ENCODE measurements at regions not wholly inside any gene's neighbourhood (a gene's known extent, or its start where the extent isn't known, plus 50 kb on each side); places are given as distances from the start of the nearest gene placed in this dataset.
"Not testable (repeated sequence)": the region's sequence is repeated elsewhere in the genome, so short reads cannot be mapped to it uniquely, and the experiment has no call there.

GRCh38 chr3:184449161-184449515 lies 69.3 kb downstream of the CHRD start:
- Histone ChIP-seq H3K27me3 (no peaks in the 10 kb centered on the region), H3K36me3 (no peaks in the 10 kb centered on the region), H3K4me1 (no peaks in the 10 kb centered on the region), H3K9me3 (no peaks in the 10 kb centered on the region), H3K4me3 (no peak overlapping the region), H3K27ac (no peak overlapping the region)
- no peak for DNase-seq
- intact Hi-C loops (cut with DNase I) = no loop called here
- no peak for TF ChIP-seq CTCF (IDR thresholded peaks at IDR 0.05)
- no peak for ATAC-seq

- H3K27ac ChIP-seq = no peak overlapping the region
- intact Hi-C loops (cut with DNase I) = no loop called here
- no peaks in the 10 kb centered on the region for H3K4me1 ChIP-seq
- no peak for ATAC-seq
- no peak for DNase-seq
- no peak overlapping the region for H3K4me3 ChIP-seq
- no peaks in the 10 kb centered on the region for H3K27me3 ChIP-seq
- no peak for TF ChIP-seq CTCF (IDR thresholded peaks at IDR 0.05)
- no peaks in the 10 kb centered on the region for H3K9me3 ChIP-seq
- no peaks in the 10 kb centered on the region for H3K36me3 ChIP-seq
Measured at GRCh38 chr3:184450547-184450946, 70.7 kb downstream of the CHRD start.

- no peaks in the 10 kb centered on the region for H3K27me3 ChIP-seq
- ATAC-seq (no peak), DNase-seq (no peak)
- H3K4me1 ChIP-seq = no peaks in the 10 kb centered on the region
- no peak overlapping the region for H3K4me3 ChIP-seq
- intact Hi-C loops (cut with DNase I) = no loop called here
- H3K9me3 ChIP-seq = no peaks in the 10 kb centered on the region
- H3K27ac ChIP-seq = no peak overlapping the region
- H3K36me3 ChIP-seq = no peaks in the 10 kb centered on the region
- TF ChIP-seq CTCF (IDR thresholded peaks at IDR 0.05) = no peak
Measured at GRCh38 chr3:184453296-184453695, 73.4 kb downstream of the CHRD start.

GRCh38 chr3:184455991-184456390 lies 76.1 kb downstream of the CHRD start:
- Histone ChIP-seq H3K4me3 (no peak overlapping the region), H3K27me3 (no peaks in the 10 kb centered on the region), H3K36me3 (no peaks in the 10 kb centered on the region), H3K4me1 (no peaks in the 10 kb centered on the region), H3K27ac (no peak overlapping the region), H3K9me3 (no peaks in the 10 kb centered on the region)
- no peak for TF ChIP-seq CTCF (IDR thresholded peaks at IDR 0.05)
- DNase-seq (no peak), ATAC-seq (no peak)
- intact Hi-C loops (cut with DNase I) = no loop called here

GRCh38 chr3:184456476-184456875 lies 76.6 kb downstream of the CHRD start:
- H3K27ac ChIP-seq = no peak overlapping the region
- no peak overlapping the region for H3K4me3 ChIP-seq
- DNase-seq (peak; percentile 42), ATAC-seq (no peak)
- intact Hi-C loops (cut with DNase I) = no loop called here
- H3K27me3 ChIP-seq = no peaks in the 10 kb centered on the region
- no peaks in the 10 kb centered on the region for H3K4me1 ChIP-seq
- H3K9me3 ChIP-seq = no peaks in the 10 kb centered on the region
- TF ChIP-seq CTCF (IDR thresholded peaks at IDR 0.05) = no peak
- H3K36me3 ChIP-seq = no peaks in the 10 kb centered on the region

GRCh38 chr3:184457329-184457728 lies 77.5 kb downstream of the CHRD start:
- Histone ChIP-seq H3K4me1 (no peaks in the 10 kb centered on the region), H3K36me3 (no peaks in the 10 kb centered on the region), H3K27me3 (no peaks in the 10 kb centered on the region), H3K9me3 (no peaks in the 10 kb centered on the region), H3K4me3 (no peak overlapping the region), H3K27ac (no peak overlapping the region)
- intact Hi-C loops (cut with DNase I) = no loop called here
- TF ChIP-seq CTCF (IDR thresholded peaks at IDR 0.05) = no peak
- DNase-seq (peak; percentile 1), ATAC-seq (no peak)

GRCh38 chr3:184457784-184458377 lies 78.0 kb downstream of the CHRD start:
- H3K4me1 ChIP-seq; ATAC-seq; H3K36me3 ChIP-seq; H3K27ac ChIP-seq; H3K9me3 ChIP-seq; H3K4me3 ChIP-seq; H3K27me3 ChIP-seq; intact Hi-C loops (cut with DNase I): not testable (repeated sequence)
- DNase-seq = peak; percentile 2
